ENCODE measurements at regions not wholly inside any gene's neighbourhood (a gene's known extent, or its start where the extent isn't known, plus 50 kb on each side); places are given as distances from the start of the nearest gene placed in this dataset.

GRCh38 chr9:87085073-87085472 is 137.8 kb upstream of the GAS1 start:
- no peak overlapping the region for H3K4me3 ChIP-seq
- peaks cover 0 to 11% (median 2%) of the 10 kb centered on the region in 4 donors for H3K4me1 ChIP-seq
- TF ChIP-seq CTCF (IDR thresholded peaks at IDR 0.05) (no peak), POLR2AphosphoS5 (IDR thresholded peaks at IDR 0.05) (no peak), EP300 (IDR thresholded peaks at IDR 0.05) (no peak), POLR2A (IDR thresholded peaks at IDR 0.05; ENCODE audit: low read depth) (no peak)
- no peaks in the 10 kb centered on the region for H3K27me3 ChIP-seq
- no peaks in the 10 kb centered on the region for H3K36me3 ChIP-seq
- peaks cover 0 to 5% (median 2%) of the 10 kb centered on the region in 4 donors for H3K9me3 ChIP-seq
- WGBS, result 96% methylated on average over 27 of the region's 27 CpGs
- intact Hi-C loops (cut with DNase I), result no loop called here
- no peak for DNase-seq (ENCODE audit: extremely low spot score)
- H3K27ac ChIP-seq (replicated peaks in 1 of 4), result no peak overlapping the region

- no peak for TF ChIP-seq POLR2A (IDR thresholded peaks at IDR 0.05; ENCODE audit: low read depth)
- no peak for TF ChIP-seq EP300 (IDR thresholded peaks at IDR 0.05)
- TF ChIP-seq POLR2AphosphoS5 (IDR thresholded peaks at IDR 0.05), result no peak
- TF ChIP-seq CTCF (IDR thresholded peaks at IDR 0.05), result no peak
- H3K27me3 ChIP-seq, result no peaks in the 10 kb centered on the region
- H3K9me3 ChIP-seq, result peaks cover 0 to 5% (median 2%) of the 10 kb centered on the region in 4 donors
- H3K36me3 ChIP-seq, result no peaks in the 10 kb centered on the region
- 92% methylated on average over 9 of the region's 9 CpGs for WGBS
- intact Hi-C loops (cut with DNase I), result no loop called here
- peaks cover 0 to 9% (median 2%) of the 10 kb centered on the region in 4 donors for H3K4me1 ChIP-seq
- no peak overlapping the region for H3K27ac ChIP-seq (replicated peaks in 1 of 4)
- no peak for DNase-seq (ENCODE audit: extremely low spot score)
- no peak overlapping the region for H3K4me3 ChIP-seq
These were observed 138.2 kb upstream of the GAS1 start for GRCh38 chr9:87085521-87085920.

- Histone ChIP-seq H3K4me1 (peaks cover 0 to 6% (median 2%) of the 10 kb centered on the region in 4 donors), H3K4me3 (no peak overlapping the region), H3K27ac (replicated peaks in 1 of 4) (no peak overlapping the region), H3K9me3 (peaks cover 0 to 5% (median 2%) of the 10 kb centered on the region in 4 donors), H3K36me3 (no peaks in the 10 kb centered on the region), H3K27me3 (no peaks in the 10 kb centered on the region)
- no peak for DNase-seq (ENCODE audit: extremely low spot score)
- 84% methylated on average over 8 of the region's 8 CpGs for WGBS
- no peak for TF ChIP-seq POLR2AphosphoS5 (IDR thresholded peaks at IDR 0.05)
- TF ChIP-seq CTCF (IDR thresholded peaks at IDR 0.05), result no peak
- no peak for TF ChIP-seq EP300 (IDR thresholded peaks at IDR 0.05)
- intact Hi-C loops (cut with DNase I), result no loop called here
These were observed 139.0 kb upstream of the GAS1 start for GRCh38 chr9:87086221-87086818.

GRCh38 chr9:87087197-87087596 is 139.9 kb upstream of the GAS1 start:
- peaks cover 0 to 5% (median 2%) of the 10 kb centered on the region in 4 donors for H3K9me3 ChIP-seq
- H3K4me3 ChIP-seq, result no peak overlapping the region
- H3K36me3 ChIP-seq, result no peaks in the 10 kb centered on the region
- no peak overlapping the region for H3K27ac ChIP-seq (replicated peaks in 1 of 4)
- H3K4me1 ChIP-seq, result peaks cover 0 to 6% (median 2%) of the 10 kb centered on the region in 4 donors
- no peaks in the 10 kb centered on the region for H3K27me3 ChIP-seq
- intact Hi-C loops (cut with DNase I), result no loop called here
- TF ChIP-seq EP300 (IDR thresholded peaks at IDR 0.05) (no peak), CTCF (IDR thresholded peaks at IDR 0.05) (no peak), POLR2A (IDR thresholded peaks at IDR 0.05; ENCODE audit: low read depth) (no peak)
- DNase-seq (ENCODE audit: extremely low spot score), result no peak

- Histone ChIP-seq H3K4me1 (peaks cover 0 to 6% (median 2%) of the 10 kb centered on the region in 4 donors), H3K4me3 (no peak overlapping the region), H3K27ac (replicated peaks in 1 of 4) (no peak overlapping the region), H3K27me3 (no peaks in the 10 kb centered on the region), H3K9me3 (peaks cover 0 to 5% (median 2%) of the 10 kb centered on the region in 4 donors), H3K36me3 (no peaks in the 10 kb centered on the region)
- WGBS, result 83% methylated on average over 1 of the region's 1 CpG
- DNase-seq (ENCODE audit: extremely low spot score), result no peak
- intact Hi-C loops (cut with DNase I), result no loop called here
- TF ChIP-seq EP300 (IDR thresholded peaks at IDR 0.05) (no peak), POLR2A (IDR thresholded peaks at IDR 0.05; ENCODE audit: low read depth) (no peak), POLR2AphosphoS5 (IDR thresholded peaks at IDR 0.05) (no peak), CTCF (IDR thresholded peaks at IDR 0.05) (no peak)
These were observed 140.9 kb upstream of the GAS1 start for GRCh38 chr9:87088192-87088591.

Measured in esophagus muscularis mucosa (tissue), 4 donors.